Erythroblast (primary cell): ENCODE measurements at regions not wholly inside any gene's neighbourhood (a gene's known extent, or its start where the extent isn't known, plus 50 kb on each side); places are given as distances from the start of the nearest gene placed in this dataset.

ENCODE experiments used
- GATA1 ChIP-seq: IDR thresholded peaks from 2 replicates; pipeline ENCODE4 v1.6.1; 2011; ENCODE audit warnings: low read depth, mild to moderate bottlenecking, control low read depth, low read length, moderate library complexity
- POLR2A ChIP-seq: IDR thresholded peaks from 2 replicates; pipeline ENCODE4 v1.6.1; 2011; ENCODE audit warnings: mild to moderate bottlenecking, low read length

DNA sequence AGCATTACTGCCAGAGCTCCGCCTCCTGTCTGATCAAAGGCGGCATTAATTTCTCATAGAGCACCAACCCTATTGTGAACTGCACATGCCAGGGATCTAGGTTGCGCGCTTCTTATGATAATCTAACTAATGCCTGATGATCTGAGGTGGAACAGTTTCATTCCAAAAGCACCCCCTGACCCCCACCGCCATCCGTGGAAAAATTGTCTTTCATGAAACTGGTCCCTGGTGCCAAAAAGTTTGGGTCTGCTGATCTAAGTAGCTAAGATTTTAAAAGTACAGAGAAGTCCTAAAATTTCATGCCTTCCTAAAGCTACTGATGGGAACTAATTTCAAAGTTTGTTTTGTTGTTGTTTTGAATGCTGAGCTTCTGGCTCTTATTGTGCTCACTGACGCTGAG, 281.6 kb downstream of the PRL start:
- no peak for TF ChIP-seq POLR2A
- no peak for TF ChIP-seq GATA1
